Activated T-cell treated with anti-CD3 and anti-CD28 coated beads for 1 hour (primary cell): ENCODE measurements at regions not wholly inside any gene's neighbourhood (a gene's known extent, or its start where the extent isn't known, plus 50 kb on each side); places are given as distances from the start of the nearest gene placed in this dataset.

ENCODE experiments used
- DNase-seq: peaks from one replicate; pipeline ENCODE4 v3.0.0-alpha.2; 2020; ENCODE audit warnings: low read depth

- no peak for DNase-seq
Observed at GRCh38 chr21:16834791-16835190, 678.1 kb upstream of the CXADR start.

- DNase-seq, result no peak
Observed at GRCh38 chr21:16837321-16837720, 675.5 kb upstream of the CXADR start.

GRCh38 chr21:16837721-16838120 lies 675.1 kb upstream of the CXADR start:
- no peak for DNase-seq

- DNase-seq, result no peak
Observed at GRCh38 chr21:16838331-16838730, 674.5 kb upstream of the CXADR start.

- DNase-seq, result no peak
Observed at GRCh38 chr21:16840538-16840937, 672.3 kb upstream of the CXADR start.

- DNase-seq, result no peak
Observed at GRCh38 chr21:16841975-16842695, 670.7 kb upstream of the CXADR start.

GRCh38 chr21:16842696-16843035 lies 670.2 kb upstream of the CXADR start:
- DNase-seq, result no peak

- DNase-seq, result no peak
Observed at GRCh38 chr21:16847211-16847610, 665.6 kb upstream of the CXADR start.

- no peak for DNase-seq
Observed at GRCh38 chr21:16851054-16851453, 661.8 kb upstream of the CXADR start.

GRCh38 chr21:16855164-16855667 lies 657.6 kb upstream of the CXADR start:
- DNase-seq, result no peak

GRCh38 chr21:16863362-16863905 lies 649.4 kb upstream of the CXADR start:
- no peak for DNase-seq

- DNase-seq, result no peak
Observed at GRCh38 chr21:16863908-16864307, 648.9 kb upstream of the CXADR start.

GRCh38 chr21:16865632-16866031 lies 647.2 kb upstream of the CXADR start:
- DNase-seq, result no peak

- no peak for DNase-seq
Observed at GRCh38 chr21:16866851-16867250, 646.0 kb upstream of the CXADR start.

GRCh38 chr21:16870103-16870502 lies 642.7 kb upstream of the CXADR start:
- no peak for DNase-seq

- no peak for DNase-seq
Observed at GRCh38 chr21:16872616-16873015, 640.2 kb upstream of the CXADR start.

- no peak for DNase-seq
Observed at GRCh38 chr21:16873176-16873575, 639.7 kb upstream of the CXADR start.

- no peak for DNase-seq
Observed at GRCh38 chr21:16873596-16873995, 639.2 kb upstream of the CXADR start.

GRCh38 chr21:16879479-16879878 lies 633.4 kb upstream of the CXADR start:
- no peak for DNase-seq

GRCh38 chr21:16891821-16892220 lies 621.0 kb upstream of the CXADR start:
- DNase-seq, result no peak

GRCh38 chr21:16900685-16901084 lies 612.2 kb upstream of the CXADR start:
- no peak for DNase-seq

GRCh38 chr21:16908077-16908476 lies 604.8 kb upstream of the CXADR start:
- DNase-seq, result no peak

GRCh38 chr21:16910435-16911165 lies 602.2 kb upstream of the CXADR start:
- DNase-seq, result no peak
